ENCODE measurements at regions not wholly inside any gene's neighbourhood (a gene's known extent, or its start where the extent isn't known, plus 50 kb on each side); places are given as distances from the start of the nearest gene placed in this dataset.
"Not testable (repeated sequence)": the region's sequence is repeated elsewhere in the genome, so short reads cannot be mapped to it uniquely, and the experiment has no call there.

- Histone ChIP-seq H2BK120ac (ENCODE audit: low read depth, low read length) (no peak overlapping the region), H3K4ac (ENCODE audit: low read depth, low read length) (no peak overlapping the region), H3K9me1 (ENCODE audit: insufficient read depth, low read length) (no peaks in the 10 kb centered on the region), H3K4me3 (ENCODE audit: insufficient read depth, low read depth, low read length) (no peak overlapping the region), H2BK15ac (ENCODE audit: low read depth, low read length) (no peak overlapping the region), H2BK20ac (ENCODE audit: low read depth, low read length) (no peak overlapping the region), H2AK9ac (replicated peaks; ENCODE audit: low read depth, low read length, poor library complexity) (no peak overlapping the region), H3K27ac (ENCODE audit: insufficient read depth, low read length) (no peak overlapping the region), H4K91ac (ENCODE audit: insufficient read depth, low read depth, low read length) (no peak overlapping the region), H3K27me3 (ENCODE audit: control insufficient read depth, insufficient read depth, low read length) (no peaks in the 10 kb centered on the region), H2BK5ac (ENCODE audit: low read depth, low read length, poor library complexity, severe bottlenecking) (no peak overlapping the region), H4K5ac (ENCODE audit: low read depth, low read length) (no peak overlapping the region), H2AFZ (replicated peaks; ENCODE audit: low read length, poor library complexity) (no peak overlapping the region), H3K36me3 (ENCODE audit: control insufficient read depth, insufficient read depth, low read length) (no peaks in the 10 kb centered on the region), H3K79me1 (ENCODE audit: low read depth in 1 of 2, low read length in 2 of 2) (no peaks in the 10 kb centered on the region), H3K4me2 (ENCODE audit: low read depth, low read length) (no peak overlapping the region), H2AK5ac (ENCODE audit: low read depth, low read length) (no peak overlapping the region), H3K56ac (ENCODE audit: extremely low read depth, insufficient read depth, low read length) (no peak overlapping the region), H4K8ac (ENCODE audit: low read depth in 2 of 2, low read length in 2 of 2) (no peak overlapping the region), H3K9me3 (ENCODE audit: control insufficient read depth, insufficient read depth, low read length) (no peaks in the 10 kb centered on the region), H3K4me1 (ENCODE audit: control insufficient read depth, insufficient read depth, low read length) (no peaks in the 10 kb centered on the region), H3K18ac (ENCODE audit: low read depth, low read length) (no peak overlapping the region), H3K9ac (ENCODE audit: low read depth, low read length) (no peak overlapping the region), H3K23ac (ENCODE audit: low read depth, low read length) (no peak overlapping the region), H4K20me1 (ENCODE audit: insufficient read depth, low read length) (no peaks in the 10 kb centered on the region), H3K14ac (replicated peaks; ENCODE audit: low read depth, low read length) (no peak overlapping the region)
- DNase-seq (no peak), ATAC-seq (ENCODE audit: low read depth) (no peak)
- POLR2A ChIA-PET (ENCODE audit: unreplicated experiment) = no interaction called here
- in situ Hi-C loops (cut with MboI; ENCODE audit: low sequenced_read_pairs) = no loop called here
- intact Hi-C loops (cut with micrococcal nuclease) = no loop called here
- CTCF ChIA-PET = no interaction called here
- WGBS, 2 experiments (ENCODE audit: extremely low coverage in 2 of 2, insufficient read length in 1 of 2) = no CpG with 5 or more reads among the region's 4 CpGs
- no peak for TF ChIP-seq FOS (IDR thresholded peaks at IDR 0.05; ENCODE audit: low read depth, low read length)
- no peak for TF ChIP-seq RAD21 (IDR thresholded peaks at IDR 0.05; ENCODE audit: low read length)
- TF ChIP-seq CEBPB (IDR thresholded peaks at IDR 0.05; ENCODE audit: low read depth, low read length) = no peak
- no TSS peak for BruUV-seq (replicated peaks)
- dilution Hi-C loops (cut with HindIII; ENCODE audit: low sequenced_read_pairs, unreplicated experiment) = no loop called here
Measured at GRCh38 chr14:62505045-62505444, 540.2 kb downstream of the KCNH5 start.

- dilution Hi-C loops (cut with HindIII; ENCODE audit: low sequenced_read_pairs, unreplicated experiment); H3K4ac ChIP-seq (ENCODE audit: low read depth, low read length); POLR2A ChIA-PET (ENCODE audit: unreplicated experiment); H3K27ac ChIP-seq (ENCODE audit: insufficient read depth, low read length); H2AFZ ChIP-seq (replicated peaks; ENCODE audit: low read length, poor library complexity); ATAC-seq (ENCODE audit: low read depth); H4K20me1 ChIP-seq (ENCODE audit: insufficient read depth, low read length); H3K27me3 ChIP-seq (ENCODE audit: control insufficient read depth, insufficient read depth, low read length); H3K4me3 ChIP-seq (ENCODE audit: insufficient read depth, low read depth, low read length); H4K91ac ChIP-seq (ENCODE audit: insufficient read depth, low read depth, low read length); H2BK5ac ChIP-seq (ENCODE audit: low read depth, low read length, poor library complexity, severe bottlenecking); H3K9ac ChIP-seq (ENCODE audit: low read depth, low read length); H4K5ac ChIP-seq (ENCODE audit: low read depth, low read length); H4K8ac ChIP-seq (ENCODE audit: low read depth in 2 of 2, low read length in 2 of 2); H2AK9ac ChIP-seq (replicated peaks; ENCODE audit: low read depth, low read length, poor library complexity); H2AK5ac ChIP-seq (ENCODE audit: low read depth, low read length); H3K23ac ChIP-seq (ENCODE audit: low read depth, low read length); H3K9me3 ChIP-seq (ENCODE audit: control insufficient read depth, insufficient read depth, low read length); H2BK120ac ChIP-seq (ENCODE audit: low read depth, low read length); H3K36me3 ChIP-seq (ENCODE audit: control insufficient read depth, insufficient read depth, low read length); intact Hi-C loops (cut with micrococcal nuclease); H3K4me1 ChIP-seq (ENCODE audit: control insufficient read depth, insufficient read depth, low read length); H3K9me1 ChIP-seq (ENCODE audit: insufficient read depth, low read length); H3K14ac ChIP-seq (replicated peaks; ENCODE audit: low read depth, low read length); H3K18ac ChIP-seq (ENCODE audit: low read depth, low read length); BruUV-seq (replicated peaks); H2BK20ac ChIP-seq (ENCODE audit: low read depth, low read length); CTCF ChIA-PET; in situ Hi-C loops (cut with MboI; ENCODE audit: low sequenced_read_pairs); H3K4me2 ChIP-seq (ENCODE audit: low read depth, low read length); H3K56ac ChIP-seq (ENCODE audit: extremely low read depth, insufficient read depth, low read length); H2BK15ac ChIP-seq (ENCODE audit: low read depth, low read length); DNase-seq; H3K79me1 ChIP-seq (ENCODE audit: low read depth in 1 of 2, low read length in 2 of 2): not testable (repeated sequence)
- 55% methylated on average over 6 of the region's 9 CpGs; no CpG with 5 or more reads in 1 of the 2 experiments for WGBS, 2 experiments (ENCODE audit: extremely low coverage in 2 of 2, insufficient read length in 1 of 2)
Measured at GRCh38 chr14:62521309-62521708, 523.9 kb downstream of the KCNH5 start.

Measured in IMR-90 (cell line).